ENCODE measurements at regions not wholly inside any gene's neighbourhood (a gene's known extent, or its start where the extent isn't known, plus 50 kb on each side); places are given as distances from the start of the nearest gene placed in this dataset.

- Histone ChIP-seq H3K4me3 (ENCODE audit: extremely low read depth in 1 of 4, insufficient read depth in 2 of 4, low read depth in 3 of 4, low read length in 4 of 4) (no peak overlapping the region), H3K56ac (replicated peaks; ENCODE audit: insufficient read length, low read depth, low read length) (no peak overlapping the region), H3K27ac (ENCODE audit: low read depth, low read length) (no peak overlapping the region), H3K36me3 (ENCODE audit: control insufficient read depth in 2 of 4, insufficient read depth in 4 of 4, low read length in 3 of 4) (no peaks in the 10 kb centered on the region), H2AFZ (ENCODE audit: low read length) (peak overlapping the region; percentile 78), H3K79me2 (ENCODE audit: control insufficient read depth in 1 of 2, insufficient read depth in 2 of 2, low read length in 2 of 2) (no peaks in the 10 kb centered on the region), H2BK120ac (replicated peaks; ENCODE audit: low read depth, low read length) (no peak overlapping the region), H2BK20ac (ENCODE audit: low read length) (no peak overlapping the region), H3K27me3 (replicated peaks in 1 of 4; ENCODE audit: control insufficient read depth in 3 of 4, extremely low read depth in 1 of 4, insufficient read depth in 3 of 4, low read length in 3 of 4) (no peaks in the 10 kb centered on the region), H3K4me1 (replicated peaks in 1 of 4; ENCODE audit: control insufficient read depth in 3 of 4, insufficient read depth in 4 of 4, low read length in 3 of 4) (peaks cover 0 to 10% (median 0%) of the 10 kb centered on the region in 4 experiments; a peak in 3 of 7 replicates), H2BK15ac (ENCODE audit: low read length) (no peak overlapping the region), H4K8ac (ENCODE audit: extremely low read depth, insufficient read depth, low read length) (no peak overlapping the region), H3K79me1 (ENCODE audit: low read depth, low read length) (no peaks in the 10 kb centered on the region), H3K4me2 (ENCODE audit: insufficient read depth in 1 of 2, low read depth in 2 of 2, low read length in 2 of 2) (no peak overlapping the region), H4K5ac (ENCODE audit: insufficient read length, low read depth, low read length) (no peak overlapping the region), H3K9me3 (ENCODE audit: insufficient read depth in 2 of 2, low read depth in 1 of 2, low read length in 1 of 2) (no peaks in the 10 kb centered on the region), H3K4ac (replicated peaks; ENCODE audit: insufficient read length, low read depth, low read length) (no peak overlapping the region), H4K91ac (replicated peaks; ENCODE audit: insufficient read length, low read length) (no peak overlapping the region), H3K14ac (ENCODE audit: insufficient read length) (no peak overlapping the region), H3K18ac (ENCODE audit: extremely low read depth, low read length) (no peak overlapping the region), H3K23me2 (ENCODE audit: low read depth, low read length) (no peaks in the 10 kb centered on the region), H3K23ac (ENCODE audit: insufficient read length) (no peak overlapping the region), H2BK5ac (ENCODE audit: low read depth, low read length) (no peak overlapping the region), H2BK12ac (ENCODE audit: low read depth, low read length) (no peak overlapping the region), H2AK5ac (ENCODE audit: low read depth, low read length) (no peak overlapping the region), H4K20me1 (replicated peaks in 1 of 2; ENCODE audit: control insufficient read depth in 1 of 2, insufficient read depth in 2 of 2, low read length in 2 of 2) (no peaks in the 10 kb centered on the region), H3K9ac (replicated peaks in 1 of 4; ENCODE audit: extremely low read depth in 1 of 4, low read depth in 3 of 4, low read length in 3 of 4) (no peak overlapping the region)
- no peak for FAIRE-seq
- DNase-seq (ENCODE audit: low read depth in 1 of 2, low spot score in 2 of 2): no peak
- WGBS, 2 experiments (ENCODE audit: extremely low coverage in 1 of 2, insufficient coverage in 1 of 2, insufficient read length in 1 of 2, insufficient replicate concordance in 2 of 2, low coverage in 1 of 2, low lambda C conversion rate in 2 of 2, missing lambda C conversion rate in 1 of 2): 87% methylated on average over 5 of the region's 5 CpGs; no CpG with 5 or more reads in 1 of the 2 experiments
- POLR2A ChIA-PET (ENCODE audit: partially characterized antibody): no interaction called here
- CTCF ChIA-PET (ENCODE audit: partially characterized antibody): interaction anchor here (0.7 to 1.9 kb wide), 5 partner anchors 8 to 729 kb away, joined by 3 to 5 read pairs (median 4); no protein-coding TSS in a partner anchor
- no peak for TF ChIP-seq SP4 (IDR thresholded peaks at IDR 0.05; ENCODE audit: low read length)
- TF ChIP-seq SP1 (IDR thresholded peaks at IDR 0.05; ENCODE audit: low read depth, low read length): no peak
- TF ChIP-seq BCL11A (IDR thresholded peaks at IDR 0.05; ENCODE audit: low read depth in 2 of 2, low read length in 2 of 2): no peak
- TF ChIP-seq CTCF (IDR thresholded peaks at IDR 0.05; ENCODE audit: control extremely low read depth in 1 of 3, insufficient read depth in 1 of 3, low read depth in 1 of 3, low read length in 3 of 3): no peak
- TF ChIP-seq KDM4A (IDR thresholded peaks at IDR 0.05; ENCODE audit: low read depth, low read length, severe bottlenecking): no peak
- TF ChIP-seq CTBP2 (IDR thresholded peaks at IDR 0.05; ENCODE audit: borderline replicate concordance, insufficient read depth, insufficient read length, low read length): no peak
- no peak for TF ChIP-seq YY1 (IDR thresholded peaks at IDR 0.05; ENCODE audit: low read depth, low read length)
- TF ChIP-seq JUN (IDR thresholded peaks at IDR 0.05; ENCODE audit: low read depth, low read length): no peak
- TF ChIP-seq SIN3A (conservative IDR thresholded peaks at IDR 0.05 in 1 of 2, IDR thresholded peaks at IDR 0.05 in 1 of 2; ENCODE audit: low read depth in 1 of 2, low read length in 2 of 2): no peak
- no peak for TF ChIP-seq SIX5 (IDR thresholded peaks at IDR 0.05; ENCODE audit: low read depth, low read length)
Measured at GRCh38 chr12:72082986-72083820, 144.6 kb downstream of the TPH2 start.

Data from H1 (cell line).